ENCODE measurements at regions not wholly inside any gene's neighbourhood (a gene's known extent, or its start where the extent isn't known, plus 50 kb on each side); places are given as distances from the start of the nearest gene placed in this dataset.
"Not testable (repeated sequence)": the region's sequence is repeated elsewhere in the genome, so short reads cannot be mapped to it uniquely, and the experiment has no call there.

DNA sequence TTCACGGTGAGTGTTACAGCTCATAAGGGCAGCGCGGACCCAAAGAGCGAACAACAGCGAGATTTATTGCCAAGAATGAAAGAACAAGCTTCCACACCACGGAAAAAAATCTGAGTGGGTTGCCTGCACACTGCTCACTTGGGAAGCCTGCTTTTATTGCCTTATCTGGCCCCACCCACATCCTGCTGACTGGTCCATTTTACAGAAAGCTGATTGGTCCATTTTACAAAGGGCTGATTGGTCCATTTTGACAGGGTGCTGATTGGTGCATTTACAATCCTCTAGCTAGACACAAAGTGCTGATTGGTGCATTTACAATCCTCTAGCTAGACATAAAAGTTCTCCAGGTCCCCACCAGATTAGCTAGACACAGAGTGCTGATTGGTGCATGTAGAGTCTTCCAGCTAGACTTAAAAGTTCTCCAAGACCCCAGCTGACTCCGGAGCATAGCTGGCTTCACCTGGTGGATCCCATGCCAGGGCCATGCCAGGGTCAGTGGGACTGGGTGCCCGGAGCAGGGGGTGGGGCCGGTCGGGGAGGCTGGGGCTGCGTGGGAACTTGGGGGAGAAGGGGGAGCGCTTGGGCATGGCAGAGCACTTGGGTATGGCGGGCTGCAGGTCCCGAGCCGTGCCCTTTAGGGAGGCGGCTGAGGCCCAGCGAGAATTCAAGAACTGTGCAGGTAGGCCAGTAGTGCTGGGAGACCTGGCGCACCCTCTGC, 75.4 kb upstream of the ATP1A1 start:
- intact Hi-C loops (cut with micrococcal nuclease; ENCODE audit: unreplicated experiment) = no loop called here
- DNase-seq (ENCODE audit: low spot score) = no peak
- no peaks in the 10 kb centered on the region for H3K36me3 ChIP-seq (ENCODE audit: insufficient read depth, low read length, poor library complexity, severe bottlenecking)
- no peak overlapping the region for H3K27ac ChIP-seq (ENCODE audit: low read depth, low read length, poor library complexity, severe bottlenecking)
- CTCF ChIA-PET = no interaction called here
- no peaks in the 10 kb centered on the region for H3K27me3 ChIP-seq (replicated peaks; ENCODE audit: insufficient read depth, low read depth, low read length, poor library complexity)
- TF ChIP-seq CTCF (conservative IDR thresholded peaks at IDR 0.05; ENCODE audit: low read depth, low read length) = no peak
- TF ChIP-seq EZH2 (IDR thresholded peaks at IDR 0.05; ENCODE audit: borderline replicate concordance, low read depth, low read length, poor library complexity, severe bottlenecking) = no peak
- no TSS peak for BruUV-seq (replicated peaks)
- H3K4me1 ChIP-seq (ENCODE audit: insufficient read depth, low read length, poor library complexity, severe bottlenecking) = no peaks in the 10 kb centered on the region
- no peaks in the 10 kb centered on the region for H3K9me3 ChIP-seq (ENCODE audit: low read depth, low read length, poor library complexity, severe bottlenecking)
- H3K4me3 ChIP-seq (ENCODE audit: low read depth, low read length, poor library complexity, severe bottlenecking) = no peak overlapping the region
- POLR2A ChIA-PET (ENCODE audit: low non-redundant PET) = no interaction called here

GRCh38 chr1:116298213-116298579, 74.8 kb upstream of the ATP1A1 start:
- H3K4me1 ChIP-seq (ENCODE audit: insufficient read depth, low read length, poor library complexity, severe bottlenecking); BruUV-seq (replicated peaks); H3K4me3 ChIP-seq (ENCODE audit: low read depth, low read length, poor library complexity, severe bottlenecking); intact Hi-C loops (cut with micrococcal nuclease; ENCODE audit: unreplicated experiment); H3K27me3 ChIP-seq (replicated peaks; ENCODE audit: insufficient read depth, low read depth, low read length, poor library complexity); H3K27ac ChIP-seq (ENCODE audit: low read depth, low read length, poor library complexity, severe bottlenecking); H3K9me3 ChIP-seq (ENCODE audit: low read depth, low read length, poor library complexity, severe bottlenecking); DNase-seq (ENCODE audit: low spot score); H3K36me3 ChIP-seq (ENCODE audit: insufficient read depth, low read length, poor library complexity, severe bottlenecking); CTCF ChIA-PET; POLR2A ChIA-PET (ENCODE audit: low non-redundant PET): not testable (repeated sequence)

- H3K36me3 ChIP-seq (ENCODE audit: insufficient read depth, low read length, poor library complexity, severe bottlenecking) = no peaks in the 10 kb centered on the region
- no peak overlapping the region for H3K4me3 ChIP-seq (ENCODE audit: low read depth, low read length, poor library complexity, severe bottlenecking)
- DNase-seq (ENCODE audit: low spot score) = no peak
- TF ChIP-seq EZH2 (IDR thresholded peaks at IDR 0.05; ENCODE audit: borderline replicate concordance, low read depth, low read length, poor library complexity, severe bottlenecking) (no peak), CTCF (conservative IDR thresholded peaks at IDR 0.05; ENCODE audit: low read depth, low read length) (no peak)
- BruUV-seq (replicated peaks) = no TSS peak
- H3K27me3 ChIP-seq (replicated peaks; ENCODE audit: insufficient read depth, low read depth, low read length, poor library complexity) = no peaks in the 10 kb centered on the region
- no peaks in the 10 kb centered on the region for H3K4me1 ChIP-seq (ENCODE audit: insufficient read depth, low read length, poor library complexity, severe bottlenecking)
- H3K27ac ChIP-seq (ENCODE audit: low read depth, low read length, poor library complexity, severe bottlenecking) = no peak overlapping the region
- ChIA-PET CTCF (no interaction called here), POLR2A (ENCODE audit: low non-redundant PET) (no interaction called here)
- intact Hi-C loops (cut with micrococcal nuclease; ENCODE audit: unreplicated experiment) = no loop called here
- no peaks in the 10 kb centered on the region for H3K9me3 ChIP-seq (ENCODE audit: low read depth, low read length, poor library complexity, severe bottlenecking)
Observed at GRCh38 chr1:116298746-116299145, 74.3 kb upstream of the ATP1A1 start.

DNA sequence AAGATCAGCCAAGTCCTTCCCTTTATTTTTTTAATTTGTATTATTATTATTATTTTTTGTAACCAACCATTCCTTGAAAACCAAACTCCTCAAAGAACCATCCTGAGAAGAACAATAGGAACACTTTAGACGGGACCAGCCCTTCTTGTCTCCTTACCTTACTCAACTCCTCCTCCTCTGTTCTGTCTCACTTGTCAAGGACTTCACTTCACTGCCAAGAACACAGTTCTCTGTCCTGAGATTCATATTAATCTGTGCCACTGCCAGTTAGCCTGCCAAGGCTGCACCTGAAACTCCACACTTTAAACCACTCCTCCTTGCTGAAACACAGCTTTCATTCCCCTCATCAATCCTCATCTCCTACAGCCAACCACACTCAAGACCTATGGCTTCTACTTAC, 73.8 kb upstream of the ATP1A1 start:
- no peaks in the 10 kb centered on the region for H3K36me3 ChIP-seq (ENCODE audit: insufficient read depth, low read length, poor library complexity, severe bottlenecking)
- no peaks in the 10 kb centered on the region for H3K27me3 ChIP-seq (replicated peaks; ENCODE audit: insufficient read depth, low read depth, low read length, poor library complexity)
- intact Hi-C loops (cut with micrococcal nuclease; ENCODE audit: unreplicated experiment) = no loop called here
- H3K4me1 ChIP-seq (ENCODE audit: insufficient read depth, low read length, poor library complexity, severe bottlenecking) = no peaks in the 10 kb centered on the region
- BruUV-seq (replicated peaks) = no TSS peak
- no peak overlapping the region for H3K27ac ChIP-seq (ENCODE audit: low read depth, low read length, poor library complexity, severe bottlenecking)
- POLR2A ChIA-PET (ENCODE audit: low non-redundant PET) = interaction anchor here (0.7 kb wide), 1 partner anchor 8 kb away, joined by 3 read pairs; no protein-coding TSS in a partner anchor
- TF ChIP-seq EZH2 (IDR thresholded peaks at IDR 0.05; ENCODE audit: borderline replicate concordance, low read depth, low read length, poor library complexity, severe bottlenecking) (no peak), CTCF (conservative IDR thresholded peaks at IDR 0.05; ENCODE audit: low read depth, low read length) (no peak)
- no peaks in the 10 kb centered on the region for H3K9me3 ChIP-seq (ENCODE audit: low read depth, low read length, poor library complexity, severe bottlenecking)
- DNase-seq (ENCODE audit: low spot score) = no peak
- CTCF ChIA-PET = no interaction called here
- H3K4me3 ChIP-seq (ENCODE audit: low read depth, low read length, poor library complexity, severe bottlenecking) = no peak overlapping the region
